ENCODE measurements at regions not wholly inside any gene's neighbourhood (a gene's known extent, or its start where the extent isn't known, plus 50 kb on each side); places are given as distances from the start of the nearest gene placed in this dataset.

DNA sequence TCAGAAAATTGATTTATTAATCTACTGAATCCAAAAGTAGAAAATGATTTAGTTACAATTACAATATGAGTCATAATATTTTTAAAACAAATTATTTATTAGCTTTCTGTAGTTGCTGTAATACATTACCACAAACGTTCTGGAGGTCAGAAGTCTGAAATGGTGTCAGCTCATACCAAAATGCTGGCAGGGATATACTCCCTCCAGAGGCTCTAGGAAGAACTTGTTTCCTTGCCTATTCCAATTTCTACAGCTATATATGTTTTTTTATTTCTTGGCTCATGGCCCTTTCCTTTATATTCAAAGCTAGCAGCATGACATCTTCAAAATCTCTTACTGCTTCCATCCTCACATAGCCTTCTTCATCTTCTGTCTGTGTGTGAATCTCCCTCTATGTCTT lies 667.9 kb upstream of the ITGA1 start:
- no peak for TF ChIP-seq CTCF (IDR thresholded peaks at IDR 0.05; ENCODE audit: low read length)
- TF ChIP-seq EZH2 (optimal IDR thresholded peaks at IDR 0.05; ENCODE audit: low read depth, low read length), result no peak
- TF ChIP-seq EZH2phosphoT487 (IDR thresholded peaks at IDR 0.05; ENCODE audit: low read length), result no peak

All from MM.1S (cell line).